ENCODE measurements at regions not wholly inside any gene's neighbourhood (a gene's known extent, or its start where the extent isn't known, plus 50 kb on each side); places are given as distances from the start of the nearest gene placed in this dataset.

- TF ChIP-seq CTCF (conservative IDR thresholded peaks at IDR 0.05; ENCODE audit: low read depth, low read length) (no peak), EZH2 (IDR thresholded peaks at IDR 0.05; ENCODE audit: borderline replicate concordance, low read depth, low read length, poor library complexity, severe bottlenecking) (no peak)
These were observed 128.6 kb upstream of the KL start for GRCh38 chr13:32887617-32888016.
